HCT116 (cell line): ENCODE measurements at regions not wholly inside any gene's neighbourhood (a gene's known extent, or its start where the extent isn't known, plus 50 kb on each side); places are given as distances from the start of the nearest gene placed in this dataset.

Experiments used
- CTCF ChIP-seq, 3 experiments: fragments of 200-600 bp in 1 of 3; sonication (generic) in 1 of 3; IDR thresholded peaks in 2 of 3; conservative IDR thresholded peaks in 1 of 3; 2 replicates each; pipeline ENCODE4 v1.5.1; 2012 to 2017; ENCODE audit warnings: low read depth in 2 of 3, low read length in 2 of 3, antibody characterized with exemption in 1 of 3, borderline replicate concordance in 1 of 3, control low read depth in 1 of 3, mild to moderate bottlenecking in 1 of 3, mixed read lengths in 1 of 3, mixed run types in 1 of 3, moderate library complexity in 1 of 3; ENCODE audit not compliant: insufficient read depth in 1 of 3
- EZH2 ChIP-seq: fragments of 200-600 bp; sonication (generic); IDR thresholded peaks from 2 replicates; pipeline ENCODE4 v1.6.1; 2017; ENCODE audit warnings: antibody characterized with exemption, mixed run types
- EZH2phosphoT487 ChIP-seq: fragments of 200-600 bp; IDR thresholded peaks from 2 replicates; pipeline ENCODE4 v1.6.1; 2018; ENCODE audit warnings: antibody characterized with exemption, borderline replicate concordance
- POLR2A ChIP-seq: IDR thresholded peaks from 2 replicates; pipeline ENCODE4 v1.7.0; 2011; ENCODE audit warnings: borderline replicate concordance; ENCODE audit not compliant: insufficient read depth, insufficient read length; ENCODE audit errors: extremely low read depth
- POLR2AphosphoS5 ChIP-seq: IDR thresholded peaks from 2 replicates; pipeline ENCODE4 v1.6.1; 2011; ENCODE audit warnings: mild to moderate bottlenecking, low read depth, low read length, moderate library complexity
- RAD21 ChIP-seq: IDR thresholded peaks from 2 replicates; pipeline ENCODE4 v1.6.1; 2012; ENCODE audit warnings: low read depth, mild to moderate bottlenecking
- ZBTB33 ChIP-seq: IDR thresholded peaks from 2 replicates; pipeline ENCODE4 v1.6.1; 2011; ENCODE audit warnings: mild to moderate bottlenecking, low read length, moderate library complexity; ENCODE audit not compliant: insufficient replicate concordance; ENCODE audit errors: extremely low read depth

- TF ChIP-seq ZBTB33 (no peak), CTCF (IDR thresholded peaks at IDR 0.05 in 2 of 3, conservative IDR thresholded peaks at IDR 0.05 in 1 of 3; ENCODE audit: borderline replicate concordance in 1 of 3, insufficient read depth in 1 of 3, low read depth in 2 of 3, low read length in 2 of 3) (no peak), EZH2phosphoT487 (no peak), EZH2 (no peak), POLR2AphosphoS5 (no peak), RAD21 (no peak), POLR2A (no peak)
These were observed 265.6 kb upstream of the FOXK1 start for GRCh38 chr7:4416396-4417056.
